Neuronal stem cell (in vitro differentiated cells): ENCODE measurements at regions not wholly inside any gene's neighbourhood (a gene's known extent, or its start where the extent isn't known, plus 50 kb on each side); places are given as distances from the start of the nearest gene placed in this dataset.

Source experiments
- DNase-seq: peaks from one replicate; pipeline ENCODE4 v3.0.0-alpha.2; 2013; ENCODE audit warnings: low spot score
- H2AFZ ChIP-seq: one replicate; pipeline ENCODE4 v1.6.1; 2013; ENCODE audit warnings: mild to moderate bottlenecking, low read length, inconsistent platforms
- H2AK5ac ChIP-seq: 2 replicates; pipeline ENCODE4 v1.6.1; 2013; ENCODE audit warnings: low read depth, mild to moderate bottlenecking, inconsistent platforms, low read length, moderate library complexity, mixed read lengths
- H2BK120ac ChIP-seq: 2 replicates; pipeline ENCODE4 v1.6.1; 2013; ENCODE audit warnings: low read depth, mild to moderate bottlenecking, inconsistent platforms, low read length, moderate library complexity, mixed read lengths
- H2BK12ac ChIP-seq: one replicate; pipeline ENCODE4 v1.6.1; 2013; ENCODE audit warnings: low read length, inconsistent platforms
- H2BK15ac ChIP-seq: 2 replicates; pipeline ENCODE4 v1.6.1; 2013; ENCODE audit warnings: mild to moderate bottlenecking, low read length, inconsistent platforms, mixed read lengths
- H2BK5ac ChIP-seq: one replicate; pipeline ENCODE4 v1.6.1; 2013; ENCODE audit warnings: inconsistent platforms, mild to moderate bottlenecking, low read length, moderate library complexity
- H3K14ac ChIP-seq: one replicate; pipeline ENCODE4 v1.6.1; 2013; ENCODE audit warnings: low read length, inconsistent platforms
- H3K18ac ChIP-seq: 2 replicates; pipeline ENCODE4 v1.6.1; 2013; ENCODE audit warnings: low read length, inconsistent platforms
- H3K23ac ChIP-seq: 2 replicates; pipeline ENCODE4 v1.6.1; 2013; ENCODE audit warnings: low read depth, mild to moderate bottlenecking, mixed read lengths, low read length, inconsistent platforms; ENCODE audit not compliant: poor library complexity
- H3K27ac ChIP-seq: replicated peaks from 3 replicates; pipeline ENCODE4 v1.5.1; 2013; ENCODE audit warnings: low read length, inconsistent platforms
- H3K27me3 ChIP-seq, 3 experiments: 2 replicates each; pipeline ENCODE4 v1.6.1; 2013; ENCODE audit warnings: low read length in 3 of 3, mild to moderate bottlenecking in 2 of 3, inconsistent platforms in 1 of 3, low read depth in 1 of 3, mixed read lengths in 1 of 3, moderate library complexity in 1 of 3; ENCODE audit not compliant: control insufficient read depth in 3 of 3, insufficient read depth in 3 of 3
- H3K36me3 ChIP-seq, 2 donors: replicated peaks in 1 of 2; 2 replicates each; pipeline ENCODE4 v1.6.1; 2013; ENCODE audit warnings: low read length in 2 of 2; ENCODE audit not compliant: control insufficient read depth in 2 of 2, insufficient read depth in 2 of 2
- H3K4ac ChIP-seq: 2 replicates; pipeline ENCODE4 v1.6.1; 2013; ENCODE audit warnings: inconsistent platforms, mild to moderate bottlenecking, low read length, moderate library complexity
- H3K4me1 ChIP-seq, 2 donors: 1 replicate in 1 of 2; 2 replicates in 1 of 2; pipeline ENCODE4 v1.6.1; 2013; ENCODE audit warnings: low read length in 2 of 2, low read depth in 1 of 2; ENCODE audit not compliant: control insufficient read depth in 2 of 2, insufficient read depth in 1 of 2
- H3K4me2 ChIP-seq: one replicate; pipeline ENCODE4 v1.6.1; 2013; ENCODE audit warnings: mild to moderate bottlenecking, low read length, inconsistent platforms; ENCODE audit not compliant: insufficient read depth, poor library complexity, severe bottlenecking
- H3K4me3 ChIP-seq, 2 donors: 2 replicates each; pipeline ENCODE4 v1.5.1; 2013; ENCODE audit warnings: low read length in 2 of 2, mild to moderate bottlenecking in 2 of 2, inconsistent platforms in 1 of 2, moderate library complexity in 1 of 2
- H3K79me1 ChIP-seq: one replicate; pipeline ENCODE4 v1.6.1; 2013; ENCODE audit warnings: low read depth, mild to moderate bottlenecking, inconsistent platforms, low read length, moderate library complexity
- H3K9ac ChIP-seq: one replicate; pipeline ENCODE4 v1.6.1; 2013; ENCODE audit warnings: mild to moderate bottlenecking, low read depth, low read length, inconsistent platforms; ENCODE audit not compliant: poor library complexity
- H3K9me3 ChIP-seq, 2 donors: replicated peaks in 1 of 2; 2 replicates each; pipeline versions ENCODE3 to v1.6.1; 2013; ENCODE audit warnings: low read length in 2 of 2, mild to moderate bottlenecking in 2 of 2, inconsistent platforms in 1 of 2, low read depth in 1 of 2, mixed read lengths in 1 of 2, moderate library complexity in 1 of 2; ENCODE audit not compliant: control insufficient read depth in 2 of 2, insufficient read depth in 1 of 2
- H4K8ac ChIP-seq: one replicate; pipeline ENCODE4 v1.6.1; 2013; ENCODE audit warnings: low read depth, mild to moderate bottlenecking, inconsistent platforms, low read length, moderate library complexity
- H4K91ac ChIP-seq: one replicate; pipeline ENCODE4 v1.6.1; 2013; ENCODE audit warnings: low read length, low read depth, mild to moderate bottlenecking, inconsistent platforms; ENCODE audit not compliant: poor library complexity
- WGBS, 2 donors: extraction: QIAGEN DNeasy Blood & Tissue Kit; methylation state at CpG; one replicate each; pipeline ENCODE4 v1.1.7; 2013; ENCODE audit warnings: missing lambda C conversion rate in 2 of 2, mixed read lengths in 1 of 2; ENCODE audit not compliant: insufficient read length in 2 of 2, insufficient replicate concordance in 1 of 2; ENCODE audit errors: extremely low coverage in 2 of 2; 5-methylcytosine and 5-hydroxymethylcytosine counted together

DNA sequence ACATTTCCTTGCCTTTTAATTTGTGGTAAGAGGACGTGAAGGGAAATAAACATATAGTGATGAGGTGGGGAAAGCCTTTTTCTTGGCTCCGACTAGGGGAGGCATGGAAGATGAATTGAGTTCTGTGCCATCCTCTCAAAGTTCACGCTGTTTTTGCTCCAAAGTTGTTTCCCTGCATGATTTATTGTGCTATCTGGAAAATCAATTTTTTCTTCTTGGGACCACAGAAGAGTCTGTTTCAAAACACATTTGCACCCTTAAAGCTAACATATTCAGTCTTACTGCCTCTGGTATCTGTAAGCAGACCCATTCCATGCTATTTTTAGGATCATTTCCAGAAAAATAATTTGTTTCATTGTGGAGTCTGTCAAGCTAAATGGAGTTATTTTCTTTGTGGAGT lies 57.6 kb upstream of the KCNG1 start:
- Histone ChIP-seq H3K27me3 (peaks cover 0 to 12% (median 2%) of the 10 kb centered on the region in 3 experiments), H4K91ac (no peak overlapping the region), H3K4me1 (peaks cover 12 to 28% of the 10 kb centered on the region in 2 donors)

DNA sequence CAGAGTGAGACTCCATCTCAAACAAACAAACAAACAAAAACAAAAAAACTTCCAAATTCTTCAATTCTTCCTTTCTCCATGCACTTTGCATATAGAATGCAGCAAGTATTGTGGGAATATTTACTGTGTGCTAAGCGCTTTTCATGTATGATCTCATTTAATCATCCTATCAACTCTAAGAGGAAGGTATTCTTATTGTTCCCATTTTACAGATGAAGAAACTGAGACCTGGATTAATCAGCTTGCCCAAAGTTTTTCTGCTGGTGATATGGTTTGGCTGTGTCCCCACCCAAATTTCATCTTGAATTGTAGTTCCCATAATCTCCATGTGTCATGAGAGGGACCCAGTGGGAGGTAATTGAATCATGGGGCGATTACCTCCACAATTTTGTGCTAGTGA lies 56.6 kb upstream of the KCNG1 start:
- Histone ChIP-seq H3K9ac (no peak overlapping the region), H3K4me3 (no peak overlapping the region), H2BK5ac (no peak overlapping the region), H4K91ac (no peak overlapping the region), H3K23ac (no peak overlapping the region), H3K4me1 (peaks cover 9 to 28% of the 10 kb centered on the region in 2 donors), H3K18ac (no peak overlapping the region), H2BK12ac (no peak overlapping the region), H3K27me3 (peaks cover 0 to 12% (median 2%) of the 10 kb centered on the region in 3 experiments), H3K4me2 (no peak overlapping the region), H4K8ac (no peak overlapping the region), H3K14ac (no peak overlapping the region), H3K9me3 (no peaks in the 10 kb centered on the region), H2BK15ac (no peak overlapping the region), H3K4ac (no peak overlapping the region), H3K79me1 (no peaks in the 10 kb centered on the region), H3K27ac (no peak overlapping the region), H2BK120ac (no peak overlapping the region), H2AK5ac (no peak overlapping the region), H3K36me3 (no peaks in the 10 kb centered on the region), H2AFZ (no peak overlapping the region)
- no peak for DNase-seq
- WGBS, 2 donors: no CpG with 5 or more reads among the region's 2 CpGs

More for the DNA sequence above, 57.6 kb upstream of the KCNG1 start:
- no peak overlapping the region for H3K18ac ChIP-seq
- no CpG with 5 or more reads among the region's 3 CpGs for WGBS, 2 donors
- H2BK15ac ChIP-seq: no peak overlapping the region
- H2BK120ac ChIP-seq: no peak overlapping the region
- no peaks in the 10 kb centered on the region for H3K36me3 ChIP-seq
- no peak overlapping the region for H3K14ac ChIP-seq
- H2BK12ac ChIP-seq: no peak overlapping the region
- no peak overlapping the region for H2AK5ac ChIP-seq
- H3K23ac ChIP-seq: no peak overlapping the region
- no peak overlapping the region for H3K9ac ChIP-seq
- no peak for DNase-seq
- H3K4ac ChIP-seq: no peak overlapping the region
- no peak overlapping the region for H4K8ac ChIP-seq
- H2BK5ac ChIP-seq: no peak overlapping the region
- H3K79me1 ChIP-seq: no peaks in the 10 kb centered on the region
- H3K9me3 ChIP-seq: no peaks in the 10 kb centered on the region
- no peak overlapping the region for H2AFZ ChIP-seq
- no peak overlapping the region for H3K4me3 ChIP-seq
- no peak overlapping the region for H3K27ac ChIP-seq
- H3K4me2 ChIP-seq: no peak overlapping the region

DNA sequence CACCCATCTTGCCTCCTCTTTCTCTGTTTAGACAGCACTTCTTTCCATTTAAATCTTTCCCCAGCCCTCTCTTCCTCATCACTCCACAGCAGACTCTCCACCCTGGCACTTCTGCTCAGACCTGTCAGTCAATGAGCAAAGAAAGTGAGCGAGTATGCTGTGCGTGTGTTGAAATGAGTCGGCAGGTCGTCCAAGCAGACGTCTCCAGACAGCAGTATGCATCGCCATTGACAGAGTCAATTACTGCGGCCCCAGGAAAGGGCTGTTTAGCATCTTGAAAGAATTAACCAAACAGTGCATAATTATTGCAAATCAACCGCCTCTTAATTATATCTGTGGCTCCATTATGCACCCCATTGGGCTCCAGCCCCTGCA lies 54.8 kb upstream of the KCNG1 start:
- Histone ChIP-seq H3K18ac (no peak overlapping the region), H2BK5ac (no peak overlapping the region), H2BK120ac (no peak overlapping the region), H3K14ac (no peak overlapping the region), H3K27me3 (peaks cover 0 to 6% (median 0%) of the 10 kb centered on the region in 3 experiments), H2BK15ac (no peak overlapping the region), H4K91ac (no peak overlapping the region), H2AFZ (peak overlapping the region; percentile 31), H3K79me1 (no peaks in the 10 kb centered on the region), H3K4me3 (no peak overlapping the region), H2AK5ac (no peak overlapping the region), H3K4me1 (peaks cover 9 to 28% of the 10 kb centered on the region in 2 donors), H3K4me2 (no peak overlapping the region), H3K9me3 (no peaks in the 10 kb centered on the region), H3K9ac (no peak overlapping the region), H2BK12ac (no peak overlapping the region), H3K4ac (no peak overlapping the region), H3K23ac (no peak overlapping the region), H3K36me3 (no peaks in the 10 kb centered on the region), H4K8ac (no peak overlapping the region), H3K27ac (no peak overlapping the region)
- no peak for DNase-seq
- WGBS, 2 donors: no CpG with 5 or more reads among the region's 8 CpGs

DNA sequence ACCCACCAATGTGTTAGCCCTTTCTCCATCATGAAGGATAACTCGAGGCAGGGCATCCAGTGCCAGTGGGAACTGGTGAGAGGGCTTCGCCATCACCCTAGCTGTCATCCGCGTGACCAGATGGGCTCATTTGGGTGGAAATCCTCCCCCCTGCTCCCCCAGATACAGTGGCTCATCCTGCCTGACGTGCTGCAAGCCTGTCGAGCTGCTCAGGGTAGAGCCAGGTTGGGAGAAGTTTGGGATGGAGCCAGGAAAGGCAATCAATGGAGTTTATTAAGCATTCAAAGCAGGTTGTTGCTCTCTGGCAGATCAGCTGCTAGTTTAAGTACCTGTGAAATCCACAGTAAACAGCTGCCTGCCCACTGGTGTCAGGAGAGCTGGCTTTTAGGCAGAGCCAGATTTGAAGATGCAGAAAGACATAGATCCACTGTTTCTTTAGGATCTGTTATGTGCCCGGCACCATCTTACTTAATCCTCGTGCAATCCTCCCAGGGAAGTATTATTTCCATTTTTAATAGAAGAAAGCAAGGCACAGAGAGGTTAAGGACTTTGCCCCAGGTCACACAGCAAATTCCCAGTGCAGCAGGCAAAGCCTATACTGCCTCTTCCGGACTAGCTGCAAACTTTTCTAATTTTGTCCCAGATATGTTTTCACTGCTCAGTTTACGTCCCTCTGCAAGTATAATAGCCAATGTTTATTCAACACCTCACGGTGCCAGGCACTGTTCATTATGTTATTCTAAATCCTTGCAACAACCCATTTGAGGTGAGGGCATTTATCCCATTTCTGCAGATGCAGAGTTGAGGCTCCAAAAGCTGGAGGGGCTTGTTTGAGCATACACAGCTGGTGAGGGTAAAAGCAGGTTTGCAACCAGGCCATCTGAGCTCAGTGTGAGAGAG lies 54.1 kb upstream of the KCNG1 start:
- H3K27ac ChIP-seq: no peak overlapping the region
- no CpG with 5 or more reads among the region's 11 CpGs for WGBS, 2 donors
- no peak overlapping the region for H2BK120ac ChIP-seq
- H3K4me2 ChIP-seq: no peak overlapping the region
- H2BK15ac ChIP-seq: no peak overlapping the region
- H3K36me3 ChIP-seq: no peaks in the 10 kb centered on the region
- no peak overlapping the region for H4K8ac ChIP-seq
- no peak overlapping the region for H3K9ac ChIP-seq
- no peak overlapping the region for H4K91ac ChIP-seq
- H3K4ac ChIP-seq: no peak overlapping the region
- H3K18ac ChIP-seq: peak overlapping the region; percentile 65
- no peak overlapping the region for H3K14ac ChIP-seq
- no peaks in the 10 kb centered on the region for H3K9me3 ChIP-seq
- H3K4me3 ChIP-seq: no peak overlapping the region
- H3K23ac ChIP-seq: peak overlapping the region; percentile 40
- peak overlapping the region; percentile 49 for H2BK12ac ChIP-seq
- H3K27me3 ChIP-seq: no peaks in the 10 kb centered on the region
- H3K79me1 ChIP-seq: no peaks in the 10 kb centered on the region
- H2BK5ac ChIP-seq: no peak overlapping the region
- no peak for DNase-seq
- H2AK5ac ChIP-seq: no peak overlapping the region
- H3K4me1 ChIP-seq: peaks cover 9 to 28% of the 10 kb centered on the region in 2 donors
- H2AFZ ChIP-seq: peak overlapping the region; percentile 31
